Posterior cingulate gyrus (tissue), 11 donors: ENCODE measurements at regions not wholly inside any gene's neighbourhood (a gene's known extent, or its start where the extent isn't known, plus 50 kb on each side); places are given as distances from the start of the nearest gene placed in this dataset.

ENCODE experiments used
- DNase-seq, 10 donors: peaks; one replicate each; pipeline versions ENCODE4 v3.0.0 to v3.0.0-alpha.2; 2020 to 2021; ENCODE audit warnings: mixed read lengths in 3 of 10
- intact Hi-C: fragments of 100-400 bp; cut with DNase I; formaldehyde crosslinking; loops from one replicate; pipeline ENCODE4 v1.15.1; 2023

DNA sequence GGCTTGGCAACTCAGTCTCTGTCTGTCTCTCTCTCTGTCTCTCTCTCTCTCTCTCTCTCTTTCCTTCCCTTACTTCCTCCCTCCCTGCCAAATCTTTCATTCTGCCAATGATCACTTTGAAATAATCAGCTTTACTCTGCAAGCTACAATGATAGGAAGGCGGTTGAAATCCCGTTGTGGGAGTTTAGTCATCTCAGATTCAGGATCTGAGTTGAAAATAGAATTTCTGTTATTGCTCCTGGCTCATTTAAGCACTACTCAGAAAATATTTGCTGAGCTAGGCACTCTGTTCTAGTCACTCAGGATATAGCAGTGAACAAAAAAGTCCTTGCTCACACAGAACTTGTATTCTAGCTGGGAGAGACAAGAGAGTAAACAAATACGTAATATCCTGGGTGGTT lies 56.3 kb upstream of the DCTD start:
- intact Hi-C loops, result no loop called here
- DNase-seq, result no peak

DNA sequence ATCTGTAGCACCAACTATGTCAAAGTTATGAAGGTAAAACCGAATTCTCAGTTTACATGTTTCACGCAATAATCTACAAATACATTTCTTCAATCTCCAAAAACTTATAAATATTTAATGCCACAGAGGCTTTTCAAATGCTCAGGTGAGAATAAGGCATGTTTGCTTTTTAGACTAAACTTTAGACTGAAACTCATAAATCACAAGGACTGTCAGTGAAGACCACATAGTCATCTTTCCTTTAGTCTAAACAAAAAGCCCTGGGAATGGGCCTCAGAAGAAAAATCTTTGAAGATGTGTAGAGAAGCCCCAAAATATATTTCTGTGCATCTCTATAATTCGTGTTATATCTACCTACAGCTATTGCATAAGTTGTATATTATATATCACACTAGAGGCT lies 54.5 kb upstream of the DCTD start:
- no peak for DNase-seq
- intact Hi-C loops, result no loop called here

DNA sequence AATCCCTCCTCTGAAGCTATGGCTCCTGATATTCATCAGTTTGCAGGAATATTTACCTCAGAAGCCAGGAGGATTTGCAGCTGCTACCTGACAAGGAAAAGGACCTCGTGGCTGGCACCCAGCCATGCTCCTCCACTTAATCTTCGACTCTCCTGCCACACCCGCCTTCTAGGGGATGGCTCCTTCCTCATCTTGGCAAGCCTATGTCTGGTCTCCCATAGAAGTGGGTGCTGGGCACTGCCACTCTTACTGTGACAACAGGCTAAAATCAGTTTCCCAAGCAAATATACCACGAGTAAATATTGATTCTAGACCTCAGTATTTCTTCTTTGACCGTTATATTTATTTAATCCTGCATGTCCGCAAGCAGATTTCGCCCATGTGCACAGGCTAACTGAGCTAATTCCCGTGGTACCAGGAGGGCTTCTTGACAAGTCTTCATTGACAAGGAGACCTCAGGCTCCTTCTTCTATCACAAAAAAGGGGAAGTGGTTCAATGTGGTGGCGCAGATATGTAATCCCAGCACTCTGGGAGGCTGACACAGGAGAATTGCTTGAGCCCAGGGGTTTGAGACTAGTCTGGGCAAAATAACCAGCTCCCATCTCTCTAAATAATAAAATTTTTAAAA lies 52.6 kb upstream of the DCTD start:
- intact Hi-C loops, result no loop called here

DNA sequence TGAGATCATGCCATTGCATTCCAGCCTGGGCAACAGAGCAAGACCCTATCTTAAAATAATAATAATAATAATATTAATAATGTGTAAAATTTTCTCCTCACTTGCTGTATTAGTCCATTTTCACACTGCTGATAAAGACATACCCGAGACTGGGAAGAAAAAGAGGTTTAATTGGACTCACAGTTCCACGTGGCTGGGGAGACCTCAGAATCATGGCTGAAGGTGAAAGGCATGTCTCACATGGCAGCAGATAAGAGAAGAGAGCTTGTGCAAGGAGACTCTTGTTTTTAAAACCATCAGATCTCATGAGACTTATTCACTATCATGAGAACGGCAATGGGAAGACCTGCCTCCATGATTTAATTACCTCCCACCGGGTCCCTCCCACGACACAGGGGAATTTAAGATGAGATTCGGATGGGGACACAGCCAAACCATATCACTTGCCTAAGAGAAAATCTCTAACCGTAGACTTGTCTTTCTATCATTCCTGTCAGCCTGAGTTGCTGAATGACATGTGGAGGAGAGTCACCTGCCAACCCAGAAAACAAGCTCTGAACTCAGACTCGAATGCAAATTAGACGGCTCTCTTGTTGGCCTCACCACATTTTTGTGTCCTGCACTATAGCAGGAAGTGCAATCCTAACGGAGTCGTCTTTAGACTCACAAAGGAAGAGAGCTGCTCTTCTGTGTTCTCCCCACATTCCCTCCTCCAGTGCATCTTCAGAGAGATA lies 51.9 kb upstream of the DCTD start:
- intact Hi-C loops, result no loop called here
- no peak for DNase-seq

More for the DNA sequence above, 52.6 kb upstream of the DCTD start:
- DNase-seq, result no peak

DNA sequence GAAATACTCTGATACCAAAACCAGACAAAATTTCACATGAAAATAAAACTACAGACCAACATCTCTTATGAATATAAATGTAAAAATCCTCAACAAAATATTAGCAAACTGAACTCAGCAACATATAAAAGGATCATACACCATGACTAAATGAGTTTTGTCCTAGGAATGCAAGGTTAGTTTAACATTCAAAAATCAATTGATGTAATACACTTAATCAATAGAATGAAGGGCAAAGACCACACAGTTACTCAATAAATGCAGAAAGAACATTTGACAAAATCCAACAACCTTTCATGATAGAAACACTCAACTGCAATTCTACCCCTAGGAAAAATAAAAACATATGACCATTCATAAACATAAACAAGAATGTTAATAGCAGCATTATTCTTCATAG lies 50.2 kb upstream of the DCTD start:
- no peak for DNase-seq
- intact Hi-C loops, result no loop called here
